Activated CD4-positive, CD25-positive, alpha-beta regulatory T cell treated with anti-CD3 and anti-CD28 coated beads, Interleukin-2, amount 50 U/mL, for 24 hours (primary cell): ENCODE measurements at regions not wholly inside any gene's neighbourhood (a gene's known extent, or its start where the extent isn't known, plus 50 kb on each side); places are given as distances from the start of the nearest gene placed in this dataset.

Experiments used
- ATAC-seq, 2 donors: fragments of 150-1000 bp; cut with Tn5 transposase; one replicate each; pipeline ENCODE4 v1.10.0; 2021; ENCODE audit warnings: mild to moderate bottlenecking in 1 of 2, moderate library complexity in 1 of 2

DNA sequence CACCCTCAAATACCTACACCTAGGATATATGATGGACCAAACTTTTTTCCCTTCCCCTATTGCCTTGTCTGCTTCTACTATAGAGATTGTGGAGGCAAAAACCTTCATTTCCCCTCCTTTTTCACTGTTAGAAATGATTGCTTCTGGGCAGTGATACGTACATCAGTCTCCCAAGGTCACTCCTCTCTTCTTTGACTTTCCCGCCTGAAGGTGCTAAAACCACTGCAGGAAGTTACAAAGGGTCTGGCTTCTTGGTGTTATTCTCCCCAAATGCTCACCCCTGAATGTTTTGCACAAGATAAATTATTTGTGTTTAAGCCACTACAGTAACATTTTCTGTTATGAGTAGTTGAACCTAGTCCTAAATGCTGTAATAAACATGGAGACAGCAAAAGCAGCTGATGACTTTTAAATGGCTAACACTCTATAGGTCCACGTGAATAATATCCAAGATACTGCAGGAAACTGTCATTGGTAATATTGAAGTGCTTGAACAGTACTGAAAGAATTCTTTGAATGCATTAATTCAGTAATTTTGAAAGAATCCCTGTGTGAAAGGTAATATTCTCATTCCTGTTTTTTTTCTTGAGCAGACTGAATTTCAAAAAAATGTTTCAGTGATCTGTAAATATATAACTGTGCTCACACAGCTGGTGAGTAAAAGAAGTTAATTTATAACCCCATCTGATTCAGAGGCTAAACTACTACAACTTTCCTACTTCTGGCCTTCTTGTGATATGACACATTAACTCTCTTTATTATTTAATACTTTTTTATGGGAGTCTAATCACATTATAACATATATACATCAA lies 865.1 kb downstream of the EFNB2 start:
- no peak for ATAC-seq

DNA sequence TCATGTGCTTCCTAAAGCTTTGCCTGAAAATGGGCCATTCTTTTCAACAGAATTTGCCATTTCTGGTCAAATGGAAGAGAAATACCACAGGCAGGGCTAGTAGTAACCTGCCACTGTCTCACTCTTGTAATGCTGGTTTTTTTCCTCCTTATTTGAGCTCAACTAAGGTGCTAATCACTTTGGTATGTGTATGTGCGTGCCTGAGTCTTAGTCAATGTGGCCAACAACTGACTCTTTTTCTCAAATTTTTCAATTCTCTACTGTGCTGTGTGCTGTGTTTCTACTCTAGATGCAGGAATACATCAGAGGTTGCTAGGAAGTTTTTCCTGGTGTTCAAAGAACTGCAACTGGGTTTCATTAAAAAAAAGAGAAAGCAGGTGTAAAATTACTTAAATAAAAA lies 870.2 kb downstream of the EFNB2 start:
- ATAC-seq: no peak

DNA sequence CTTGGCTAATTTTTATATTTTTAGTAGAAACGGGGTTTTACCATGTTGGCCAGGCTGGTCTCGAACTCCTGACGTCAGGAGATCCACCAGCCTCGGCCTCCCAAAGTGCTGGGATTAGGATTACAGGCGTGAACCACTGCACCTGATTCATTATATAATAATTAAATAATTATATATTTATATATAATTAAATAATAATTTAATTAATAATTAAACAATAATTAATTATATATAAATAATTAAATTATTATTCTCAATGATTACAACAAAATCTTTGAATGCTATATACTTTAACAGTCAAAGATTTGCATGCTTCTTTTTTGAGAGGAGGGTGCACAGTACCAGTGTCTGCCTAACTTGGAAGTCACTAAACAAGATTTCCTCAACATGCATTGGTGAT lies 872.3 kb downstream of the EFNB2 start:
- ATAC-seq: no peak

DNA sequence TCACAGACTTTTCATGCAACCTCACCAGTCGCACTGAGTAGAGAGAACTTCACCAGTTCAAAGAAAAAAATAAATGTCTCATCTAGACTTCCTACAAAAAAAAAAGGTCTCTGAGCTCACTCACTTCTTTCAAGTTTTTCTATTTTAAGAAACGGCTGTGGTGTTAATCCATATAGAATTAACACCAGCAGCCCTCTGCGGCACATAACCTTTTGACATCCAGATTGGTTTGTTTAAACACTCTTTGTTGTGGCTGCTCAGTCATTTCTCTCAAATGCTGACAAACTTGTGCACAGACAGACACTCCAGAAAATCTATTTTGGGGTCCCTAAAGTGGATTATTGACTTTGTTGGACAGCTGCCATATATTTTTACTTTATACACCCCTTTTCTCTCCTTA lies 874.9 kb downstream of the EFNB2 start:
- ATAC-seq: no peak

DNA sequence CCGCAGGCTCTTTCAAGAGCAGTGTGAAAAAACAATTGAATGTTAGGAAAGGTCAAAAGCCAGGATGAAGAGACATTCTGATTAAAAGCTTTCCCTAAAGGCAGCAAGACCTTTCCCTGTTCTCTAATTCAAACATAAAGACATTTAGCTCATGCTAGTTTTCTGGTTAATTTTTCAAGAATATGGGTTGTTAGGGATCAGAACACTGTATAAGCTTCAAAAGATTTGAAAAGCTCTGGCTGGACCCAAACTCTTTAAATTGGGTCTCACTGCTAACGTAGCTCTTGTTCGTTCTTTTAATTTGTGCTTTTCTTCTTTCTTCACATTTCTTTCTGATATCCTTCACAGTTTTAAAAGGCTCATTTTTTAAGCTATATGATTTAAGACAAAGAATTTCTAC lies 877.0 kb downstream of the EFNB2 start:
- ATAC-seq: no peak

DNA sequence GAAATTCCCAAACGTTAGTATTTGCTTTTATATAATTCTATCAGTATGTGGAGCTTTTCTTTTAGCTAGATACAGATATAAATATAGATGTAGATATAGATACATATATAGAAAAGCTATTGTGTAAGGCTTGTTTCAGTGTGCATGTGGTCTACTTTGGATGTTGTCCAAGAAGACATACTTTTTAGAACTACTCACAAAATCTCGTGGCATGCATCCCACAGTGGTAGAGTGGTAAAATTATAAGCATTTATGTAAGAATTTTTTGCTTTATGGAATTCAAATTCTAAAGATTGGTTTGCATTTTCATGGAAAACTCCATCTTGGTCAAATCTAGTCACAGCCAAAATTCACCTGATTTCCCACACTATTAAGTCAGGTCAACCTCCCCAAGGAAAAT lies 880.4 kb downstream of the EFNB2 start:
- ATAC-seq: no peak

DNA sequence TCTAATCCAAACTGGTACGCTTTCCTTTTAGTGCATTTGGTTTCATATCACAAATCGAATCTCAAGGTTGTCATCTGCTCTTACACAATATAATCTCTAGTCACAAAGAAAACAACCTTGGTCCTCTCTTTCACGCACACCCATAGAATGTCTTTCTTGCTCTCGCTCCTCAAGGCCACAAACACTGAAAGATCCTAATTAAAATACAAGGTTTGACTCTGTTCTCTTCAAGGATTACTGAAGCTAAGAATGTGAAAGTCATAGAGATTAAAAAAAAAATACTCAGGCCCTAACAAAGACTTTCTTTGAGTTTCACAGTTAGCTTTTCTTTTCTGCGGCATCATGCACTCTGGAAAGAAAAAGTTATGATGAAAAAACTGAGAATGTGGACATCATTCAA lies 891.5 kb downstream of the EFNB2 start:
- ATAC-seq: no peak

DNA sequence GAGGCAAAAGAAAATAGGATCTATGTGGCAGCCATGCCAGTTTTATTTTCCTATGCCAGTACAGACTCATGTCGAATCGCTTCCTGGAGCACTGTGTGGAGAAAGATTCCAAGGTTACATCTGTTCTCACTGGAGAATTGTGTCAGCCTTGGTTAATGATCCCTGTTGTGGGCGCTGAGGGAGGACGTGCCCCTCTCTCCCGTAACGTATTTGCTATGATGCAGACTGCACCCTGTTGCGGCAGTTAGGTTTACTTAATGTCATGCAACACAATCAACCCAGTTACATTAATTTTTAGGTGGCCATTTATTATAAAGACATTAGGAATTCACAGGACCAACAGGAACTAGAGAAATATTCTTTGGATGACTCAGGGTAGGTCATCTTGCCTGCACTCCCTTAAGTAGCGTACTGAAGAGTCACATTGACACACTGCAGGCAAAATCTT lies 892.9 kb downstream of the EFNB2 start:
- no peak for ATAC-seq

DNA sequence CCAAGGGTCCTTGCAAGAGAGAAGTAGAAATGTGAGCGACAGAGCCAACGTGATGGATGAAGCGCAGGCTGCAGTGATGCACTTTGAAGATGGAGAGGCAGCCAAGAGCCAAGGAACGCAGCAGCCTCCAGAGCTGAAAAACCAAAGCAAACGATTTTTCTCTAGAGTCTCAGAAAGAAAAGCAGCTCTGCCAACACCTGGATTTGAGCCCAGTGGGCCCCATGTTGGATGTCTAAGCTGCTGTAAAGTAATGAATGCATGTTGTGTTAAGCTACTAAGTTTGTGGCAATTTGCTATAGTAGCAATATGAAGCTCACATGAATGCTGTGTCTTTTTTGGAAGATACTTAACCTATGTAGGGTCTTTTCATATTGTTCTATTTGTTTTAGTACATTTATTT lies 894.3 kb downstream of the EFNB2 start:
- no peak for ATAC-seq

DNA sequence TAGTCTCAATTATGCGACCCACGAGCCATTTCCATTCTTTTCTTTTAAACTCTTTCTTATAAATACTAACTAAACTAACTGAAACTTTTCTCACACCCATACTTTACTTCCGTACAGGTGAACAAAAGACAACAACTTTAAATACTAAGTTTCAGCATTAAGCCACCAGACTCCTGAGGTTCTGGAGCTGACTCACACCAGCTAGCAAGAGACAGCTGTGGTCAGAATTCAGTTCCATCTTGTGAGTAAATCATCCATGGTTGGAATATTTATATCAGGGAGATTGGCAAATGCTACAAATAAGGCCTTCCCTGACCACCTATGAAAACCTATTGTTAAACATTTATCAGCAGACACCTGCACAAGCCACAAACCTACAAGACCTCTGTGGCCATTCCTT lies 897.0 kb downstream of the EFNB2 start:
- ATAC-seq: no peak

DNA sequence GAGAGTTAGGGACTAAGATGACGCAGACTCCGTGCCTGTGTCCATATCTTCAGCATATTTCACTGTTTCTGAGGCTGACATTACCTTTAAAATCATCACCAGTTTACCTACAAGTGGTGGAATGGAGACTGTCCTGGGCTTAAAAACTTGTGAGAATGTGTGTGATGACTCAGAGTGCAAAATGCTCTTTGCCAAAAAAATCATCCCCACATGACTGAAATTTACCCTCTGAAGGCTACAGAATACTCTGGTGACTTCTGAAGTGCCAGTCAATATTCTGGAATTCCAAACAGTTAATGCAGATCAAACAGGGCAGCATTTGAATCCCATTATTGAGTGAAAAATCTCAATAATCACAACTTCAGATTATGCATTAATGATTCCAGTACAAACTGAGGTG lies 901.4 kb downstream of the EFNB2 start:
- ATAC-seq: no peak

DNA sequence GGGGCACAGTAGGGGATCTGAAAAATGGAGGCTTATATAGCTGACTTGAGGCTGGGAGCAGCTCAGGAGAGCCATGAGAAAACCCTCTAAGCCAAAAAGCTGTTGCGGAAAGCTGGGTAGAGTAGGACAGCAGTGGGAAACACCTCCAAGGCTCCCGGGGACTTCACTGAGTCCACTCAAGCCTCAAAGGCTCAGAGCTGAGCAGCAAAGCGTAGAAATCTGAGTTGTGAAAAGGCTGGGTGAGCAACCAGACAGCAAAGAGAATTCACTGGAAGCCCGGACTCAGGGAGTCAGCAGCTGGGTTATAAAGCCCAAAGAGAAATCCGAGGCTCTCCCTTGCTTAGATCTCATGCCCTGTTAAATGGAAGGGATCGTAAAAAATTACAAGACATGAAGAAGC lies 905.0 kb downstream of the EFNB2 start:
- ATAC-seq: no peak

DNA sequence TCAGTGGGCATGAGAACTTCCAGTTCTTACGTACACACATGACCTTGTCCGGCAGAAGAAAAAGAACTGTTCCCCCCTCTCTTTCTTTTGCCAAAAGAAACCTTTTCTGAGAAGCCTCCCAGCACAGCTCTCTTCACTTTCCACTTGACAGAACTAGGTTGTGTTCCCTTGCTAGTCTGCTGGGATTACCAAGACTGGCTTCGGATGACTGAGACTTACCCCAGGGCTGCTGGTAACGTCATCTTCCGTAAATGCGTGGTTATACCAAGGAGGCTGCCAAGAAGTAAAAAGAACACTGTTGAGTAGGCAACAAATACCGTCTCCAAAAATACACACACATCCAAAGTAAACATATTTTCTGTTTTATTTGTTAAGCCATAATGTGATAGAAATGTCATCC lies 908.2 kb downstream of the EFNB2 start:
- no peak for ATAC-seq

DNA sequence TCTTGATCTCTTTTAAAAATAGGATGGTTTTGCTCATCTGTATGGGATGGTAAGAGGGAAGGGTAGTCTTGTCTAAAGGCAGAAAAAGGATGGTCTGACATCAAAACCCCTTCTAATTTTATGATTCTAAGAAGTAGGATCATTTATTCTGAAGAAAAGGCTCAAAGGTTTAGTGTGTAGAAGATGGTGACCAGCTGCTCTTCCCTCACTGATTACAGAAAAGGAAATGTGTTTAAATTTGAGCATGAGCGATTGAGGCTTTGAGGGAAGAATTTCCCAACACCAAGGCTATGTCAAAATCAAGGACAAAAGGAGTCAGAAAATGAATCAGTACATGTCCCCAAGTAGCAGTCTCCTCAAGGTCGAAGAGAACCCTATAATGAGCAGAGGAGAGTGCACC lies 909.8 kb downstream of the EFNB2 start:
- ATAC-seq: no peak

DNA sequence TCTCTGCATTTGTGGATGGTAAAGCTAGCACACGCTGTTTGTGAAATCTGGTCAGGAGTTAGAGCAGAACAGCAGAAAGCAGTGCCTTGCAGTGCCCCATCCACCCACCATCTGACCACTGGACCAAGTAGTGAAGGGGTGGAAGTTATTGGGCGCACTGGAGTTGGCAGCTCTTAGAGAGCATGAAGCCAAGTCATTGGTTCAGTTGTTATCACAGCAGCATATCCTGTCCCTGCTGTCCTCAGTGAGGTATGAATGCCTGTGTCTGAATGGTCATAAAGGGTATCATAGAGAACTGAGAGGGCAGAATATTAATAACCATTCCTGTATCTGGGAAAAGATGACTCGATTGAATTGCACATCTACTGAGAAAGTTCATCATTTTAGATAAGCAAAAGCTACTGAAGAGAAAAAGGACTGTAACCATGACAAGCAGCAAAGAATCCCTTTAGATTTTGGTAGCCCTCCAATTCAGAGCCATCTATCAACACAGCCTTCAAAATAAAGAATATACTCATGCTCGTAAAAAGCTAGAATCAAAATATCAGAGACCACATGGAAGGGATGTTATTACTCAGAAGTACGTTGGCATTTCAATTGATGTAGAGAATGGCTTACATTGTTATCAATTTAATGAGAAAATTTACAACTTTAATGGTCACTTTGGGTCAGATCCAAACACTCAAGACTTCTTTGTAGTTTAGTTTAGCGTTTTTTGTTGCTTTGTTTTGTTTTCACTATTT lies 919.0 kb downstream of the EFNB2 start:
- no peak for ATAC-seq

DNA sequence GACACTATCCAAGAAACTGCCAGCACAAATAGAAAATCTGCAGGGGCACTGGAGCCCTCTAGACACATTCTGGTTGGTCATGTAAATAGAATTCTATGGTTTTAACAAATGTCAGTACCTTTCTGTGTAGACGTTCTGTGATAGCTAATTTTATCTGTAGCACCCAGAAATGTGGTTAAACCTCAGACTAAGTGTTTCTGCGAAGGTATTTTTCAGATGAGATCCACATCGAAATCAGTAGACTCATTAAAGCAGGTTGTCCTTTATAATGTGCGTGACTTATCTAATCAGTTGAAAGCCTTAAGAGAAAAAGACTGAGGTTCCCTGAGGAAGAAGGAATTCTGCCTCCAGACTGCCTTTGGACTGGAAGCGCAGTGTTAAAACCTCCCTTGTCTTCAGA lies 922.9 kb downstream of the EFNB2 start:
- ATAC-seq: no peak

DNA sequence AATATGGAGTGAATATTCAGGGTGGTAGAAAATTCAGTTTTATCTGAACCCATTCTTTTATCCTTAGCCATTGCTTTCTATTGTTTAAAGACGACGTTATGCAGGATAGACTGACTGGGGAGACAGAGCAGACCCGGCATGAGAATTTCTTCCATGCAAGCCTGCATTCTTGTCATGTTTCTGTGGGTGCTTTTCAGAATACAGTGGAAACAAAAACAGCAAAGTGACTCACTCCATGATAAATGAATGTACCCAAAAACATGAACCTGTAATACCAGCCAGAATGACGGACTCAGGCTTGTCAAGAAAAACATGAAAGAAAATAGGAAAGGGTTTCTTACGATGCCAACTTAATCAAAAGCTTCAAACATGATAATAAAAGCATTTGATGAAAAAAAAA lies 924.0 kb downstream of the EFNB2 start:
- ATAC-seq: no peak

DNA sequence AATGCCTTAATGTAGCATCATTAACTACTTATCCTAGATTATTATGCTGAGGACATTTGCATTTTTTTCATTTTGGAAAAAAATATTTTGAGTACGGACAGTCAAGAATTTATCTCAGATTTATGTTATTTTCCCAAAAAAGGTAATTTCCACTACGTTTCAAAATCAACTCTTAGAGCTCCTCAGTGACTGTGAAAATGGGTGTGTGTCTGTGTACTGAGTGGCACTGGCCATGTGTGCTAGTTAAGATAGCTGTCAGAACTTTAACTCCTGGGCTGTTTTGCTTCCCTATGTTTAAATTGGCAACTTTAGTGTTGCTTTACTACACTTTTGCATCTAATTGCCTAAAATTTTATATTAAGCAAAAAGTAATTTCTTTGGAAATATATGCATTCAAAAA lies 927.4 kb downstream of the EFNB2 start:
- ATAC-seq: no peak

DNA sequence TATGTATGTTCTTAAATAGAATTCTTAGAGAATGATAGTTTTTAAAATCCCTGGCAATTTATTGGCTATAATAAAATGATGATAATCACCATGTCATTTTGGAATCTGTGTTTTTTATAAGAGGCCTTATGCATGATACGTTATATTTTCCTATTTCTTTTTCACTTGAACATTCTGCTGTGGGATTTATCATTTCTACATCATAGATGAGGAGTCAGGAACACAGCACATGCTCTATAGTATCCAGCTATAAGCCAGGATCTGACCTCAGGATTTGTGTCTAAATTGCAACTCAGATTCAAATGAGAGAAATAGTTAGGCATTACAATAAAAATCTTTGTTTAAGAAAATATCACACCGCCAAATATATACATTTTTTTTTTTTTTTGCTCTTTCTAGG lies 928.0 kb downstream of the EFNB2 start:
- ATAC-seq: no peak

DNA sequence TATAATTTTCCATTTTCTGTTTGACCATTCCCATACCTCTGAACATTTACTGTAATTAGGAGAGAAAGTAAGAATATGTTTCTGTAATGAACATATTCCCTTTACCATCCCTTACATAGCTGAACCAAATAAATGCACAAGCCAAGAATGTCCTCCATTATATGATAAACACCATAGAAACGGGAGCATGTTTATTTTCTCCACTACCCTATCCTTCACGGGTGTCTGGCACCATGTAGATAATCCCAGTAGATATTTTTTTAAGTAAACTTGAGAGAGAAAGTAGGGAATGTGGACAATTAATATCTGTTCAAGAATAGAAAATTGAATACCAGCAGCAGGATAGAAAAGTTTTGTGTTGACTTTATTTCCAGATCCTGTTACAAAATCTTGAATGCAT lies 928.4 kb downstream of the EFNB2 start:
- no peak for ATAC-seq

DNA sequence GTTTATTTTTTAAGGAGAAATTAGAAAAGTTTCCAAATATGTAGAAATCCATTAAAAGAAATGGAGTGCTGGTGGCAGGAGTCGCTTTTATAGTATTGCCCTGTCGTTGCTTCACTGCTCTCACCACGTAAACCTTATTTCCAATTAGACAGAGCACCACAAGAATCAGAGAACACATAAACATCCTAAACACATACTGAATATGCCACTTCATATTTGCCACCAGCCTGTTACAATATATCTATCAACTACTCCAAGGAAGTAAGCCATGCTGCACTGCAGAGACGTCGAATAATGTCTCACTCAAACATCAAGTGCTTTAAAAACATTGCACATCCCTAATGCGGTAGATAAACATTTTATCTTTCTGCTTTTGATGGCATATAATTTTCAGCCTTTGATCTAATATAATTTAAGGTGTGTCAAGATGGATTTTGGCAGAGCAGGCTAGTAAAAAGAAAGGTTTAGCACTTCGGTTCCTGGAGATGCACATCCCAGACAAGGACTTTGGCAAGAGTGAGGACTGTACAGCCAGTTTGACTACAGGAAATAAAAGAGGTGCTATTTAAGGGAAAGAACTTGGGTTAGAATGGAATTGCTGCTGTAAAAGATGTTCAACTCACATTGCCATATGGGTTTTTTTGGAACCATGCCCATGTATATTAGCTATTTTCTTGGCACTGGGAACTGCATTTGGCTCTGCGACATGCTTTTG lies 932.3 kb downstream of the EFNB2 start:
- no peak for ATAC-seq

DNA sequence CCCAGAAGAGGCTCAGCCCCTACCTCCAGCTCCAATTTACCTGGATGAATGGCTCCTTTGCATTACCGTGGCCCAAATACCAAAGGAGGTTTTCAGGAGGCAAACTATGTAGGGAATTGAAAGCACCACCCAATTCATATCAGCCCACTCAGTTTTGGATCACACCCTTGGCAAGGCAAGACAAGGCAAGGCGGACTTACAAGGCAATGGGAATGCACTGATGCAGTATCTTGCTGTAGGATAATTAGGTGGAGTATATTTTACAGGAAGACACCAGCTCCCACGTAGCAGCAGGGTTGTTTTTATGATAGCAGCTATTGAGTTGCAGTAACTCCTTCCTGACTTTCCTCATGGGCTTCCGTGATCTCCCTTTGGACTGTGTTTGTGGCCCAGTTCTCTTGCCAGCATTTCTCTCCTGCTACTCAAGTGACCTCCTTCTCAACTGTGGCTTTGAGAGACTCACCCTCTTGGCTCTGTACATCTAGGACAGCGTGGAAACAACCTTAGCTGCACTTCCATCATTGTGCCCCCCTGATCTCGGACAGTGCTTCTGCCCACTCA lies 935.9 kb downstream of the EFNB2 start:
- ATAC-seq: no peak

DNA sequence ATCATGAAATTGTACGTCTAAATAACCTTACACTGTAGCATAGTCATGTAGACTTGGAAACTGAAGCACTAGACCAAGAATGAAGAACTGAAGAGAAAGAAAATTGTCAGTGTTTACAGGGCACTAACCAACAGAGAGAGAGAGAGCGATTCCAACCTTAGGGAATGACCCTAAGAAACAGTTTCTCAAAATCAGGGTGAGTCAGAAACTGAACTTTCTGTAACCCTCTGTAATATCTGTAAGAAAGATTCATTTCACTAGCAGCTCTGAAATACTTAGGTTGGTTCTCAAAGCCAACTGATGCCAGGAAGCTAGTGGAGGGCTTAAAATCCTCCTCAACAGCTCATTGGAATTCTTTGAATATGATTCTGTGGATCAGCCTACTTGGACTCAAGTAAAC lies 936.9 kb downstream of the EFNB2 start:
- ATAC-seq: no peak

DNA sequence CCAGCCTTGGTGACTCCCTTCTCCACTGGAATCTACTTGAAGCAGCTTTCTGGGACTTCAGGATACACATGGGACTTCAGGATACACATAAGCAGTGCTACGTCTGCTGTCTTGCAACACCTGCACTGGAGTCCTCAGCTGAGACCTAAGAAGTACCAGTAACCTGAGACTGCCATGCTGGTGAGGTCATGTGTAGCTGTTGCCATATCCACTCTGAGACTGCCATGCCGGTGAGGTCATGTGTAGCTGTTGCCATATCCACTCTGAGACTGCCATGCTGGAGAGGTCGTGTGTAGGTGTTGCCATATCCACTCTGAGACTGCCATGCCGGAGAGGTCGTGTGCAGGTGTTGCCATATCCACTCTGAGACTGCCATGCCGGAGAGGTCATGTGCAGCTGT lies 937.9 kb downstream of the EFNB2 start:
- no peak for ATAC-seq
